ENCODE measurements at regions not wholly inside any gene's neighbourhood (a gene's known extent, or its start where the extent isn't known, plus 50 kb on each side); places are given as distances from the start of the nearest gene placed in this dataset.

- TF ChIP-seq ZBTB33 (IDR thresholded peaks at IDR 0.05; ENCODE audit: borderline replicate concordance, low read depth) (no peak), SIN3A (IDR thresholded peaks at IDR 0.05; ENCODE audit: borderline replicate concordance, low read depth, low read length) (no peak), CTCF (IDR thresholded peaks at IDR 0.05) (no peak)
These were observed 259.2 kb downstream of the JRKL start for GRCh38 chr11:96648991-96649390.

Measured in SK-N-SH (cell line).